ENCODE measurements at regions not wholly inside any gene's neighbourhood (a gene's known extent, or its start where the extent isn't known, plus 50 kb on each side); places are given as distances from the start of the nearest gene placed in this dataset.

DNA sequence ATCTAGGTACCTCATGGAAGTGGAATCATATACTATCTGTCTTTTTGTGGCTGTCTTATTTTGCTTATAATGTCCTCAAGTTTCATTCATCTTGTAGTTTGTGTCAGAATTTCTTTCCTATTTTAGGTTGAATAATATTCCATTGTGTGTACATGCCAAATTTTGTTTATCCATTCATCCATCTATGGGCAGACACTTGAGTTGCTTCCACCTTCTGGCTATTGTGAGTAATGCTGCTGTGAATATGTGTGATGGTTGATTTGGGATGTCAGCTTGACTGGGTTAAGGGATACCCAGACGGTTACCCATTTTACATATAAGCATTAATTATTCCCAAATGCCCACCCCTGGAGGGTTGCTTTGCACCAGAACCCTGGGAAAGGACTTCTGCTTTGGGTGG lies 477.5 kb downstream of the PTPRU start:
- TF ChIP-seq NFRKB (IDR thresholded peaks at IDR 0.05) (no peak), ZNF384 (IDR thresholded peaks at IDR 0.05) (no peak)
